Stimulated activated CD4-positive, alpha-beta T cell treated with anti-CD3 and anti-CD28 coated beads, Interleukin-1b, Interleukin-23, amount 100 ng/mL, for 48 hours (primary cell): ENCODE measurements at regions not wholly inside any gene's neighbourhood (a gene's known extent, or its start where the extent isn't known, plus 50 kb on each side); places are given as distances from the start of the nearest gene placed in this dataset.
"Not testable (repeated sequence)": the region's sequence is repeated elsewhere in the genome, so short reads cannot be mapped to it uniquely, and the experiment has no call there.

Source experiments
- DNase-seq: peaks from one replicate; pipeline ENCODE4 v3.0.0-alpha.2; 2020

GRCh38 chr6:66499851-66500250, 792.8 kb upstream of the EYS start:
- no peak for DNase-seq

GRCh38 chr6:66496659-66497058, 789.6 kb upstream of the EYS start:
- no peak for DNase-seq

- DNase-seq: not testable (repeated sequence)
These were observed 787.6 kb upstream of the EYS start for GRCh38 chr6:66494643-66495042.

- no peak for DNase-seq
These were observed 782.4 kb upstream of the EYS start for GRCh38 chr6:66489269-66489987.

- no peak for DNase-seq
These were observed 774.2 kb upstream of the EYS start for GRCh38 chr6:66481216-66481615.

- DNase-seq: no peak
These were observed 771.7 kb upstream of the EYS start for GRCh38 chr6:66478705-66479104.

GRCh38 chr6:66435321-66435720, 728.3 kb upstream of the EYS start:
- DNase-seq: no peak

- DNase-seq: no peak
These were observed 722.2 kb upstream of the EYS start for GRCh38 chr6:66429210-66429609.

- DNase-seq: no peak
These were observed 716.0 kb upstream of the EYS start for GRCh38 chr6:66423047-66423446.

- DNase-seq: no peak
These were observed 714.5 kb upstream of the EYS start for GRCh38 chr6:66421570-66421969.

GRCh38 chr6:66418906-66419305, 711.9 kb upstream of the EYS start:
- no peak for DNase-seq

- no peak for DNase-seq
These were observed 696.9 kb upstream of the EYS start for GRCh38 chr6:66403966-66404365.

- no peak for DNase-seq
These were observed 695.8 kb upstream of the EYS start for GRCh38 chr6:66402873-66403272.

- no peak for DNase-seq
These were observed 689.5 kb upstream of the EYS start for GRCh38 chr6:66396549-66396948.

GRCh38 chr6:66396145-66396544, 689.1 kb upstream of the EYS start:
- no peak for DNase-seq

GRCh38 chr6:66390393-66390792, 683.4 kb upstream of the EYS start:
- no peak for DNase-seq

- DNase-seq: no peak
These were observed 669.0 kb upstream of the EYS start for GRCh38 chr6:66376001-66376400.

- DNase-seq: no peak
These were observed 662.4 kb upstream of the EYS start for GRCh38 chr6:66369407-66369806.

- DNase-seq: no peak
These were observed 655.9 kb upstream of the EYS start for GRCh38 chr6:66362888-66363287.

- no peak for DNase-seq
These were observed 654.9 kb upstream of the EYS start for GRCh38 chr6:66361886-66362285.

GRCh38 chr6:66357781-66358180, 650.8 kb upstream of the EYS start:
- DNase-seq: no peak

GRCh38 chr6:66355471-66355870, 648.4 kb upstream of the EYS start:
- no peak for DNase-seq

GRCh38 chr6:66344796-66345195, 637.8 kb upstream of the EYS start:
- no peak for DNase-seq

- DNase-seq: no peak
These were observed 633.7 kb upstream of the EYS start for GRCh38 chr6:66340736-66341135.

- DNase-seq: no peak
These were observed 629.1 kb upstream of the EYS start for GRCh38 chr6:66336176-66336575.
